ENCODE measurements at regions not wholly inside any gene's neighbourhood (a gene's known extent, or its start where the extent isn't known, plus 50 kb on each side); places are given as distances from the start of the nearest gene placed in this dataset.
"Not testable (repeated sequence)": the region's sequence is repeated elsewhere in the genome, so short reads cannot be mapped to it uniquely, and the experiment has no call there.

- in situ Hi-C loops (cut with HindIII; ENCODE audit: low pct_ligation_motif_present, low pct_unique_long_range_greater_than_20kb, low sequenced_read_pairs): no loop called here
- DNase-seq: no peak
These were observed 1470.8 kb upstream of the ADGRL3 start for GRCh38 chr4:59729321-59729720.

GRCh38 chr4:59748433-59748832 is 1451.7 kb upstream of the ADGRL3 start:
- in situ Hi-C loops (cut with HindIII; ENCODE audit: low pct_ligation_motif_present, low pct_unique_long_range_greater_than_20kb, low sequenced_read_pairs): no loop called here
- DNase-seq: no peak

- no peak for DNase-seq
- in situ Hi-C loops (cut with HindIII; ENCODE audit: low pct_ligation_motif_present, low pct_unique_long_range_greater_than_20kb, low sequenced_read_pairs): no loop called here
These were observed 1440.9 kb upstream of the ADGRL3 start for GRCh38 chr4:59759082-59759825.

GRCh38 chr4:59762344-59762743 is 1437.8 kb upstream of the ADGRL3 start:
- in situ Hi-C loops (cut with HindIII; ENCODE audit: low pct_ligation_motif_present, low pct_unique_long_range_greater_than_20kb, low sequenced_read_pairs): no loop called here
- no peak for DNase-seq

GRCh38 chr4:59770601-59771264 is 1429.4 kb upstream of the ADGRL3 start:
- DNase-seq: no peak
- in situ Hi-C loops (cut with HindIII; ENCODE audit: low pct_ligation_motif_present, low pct_unique_long_range_greater_than_20kb, low sequenced_read_pairs): no loop called here

DNA sequence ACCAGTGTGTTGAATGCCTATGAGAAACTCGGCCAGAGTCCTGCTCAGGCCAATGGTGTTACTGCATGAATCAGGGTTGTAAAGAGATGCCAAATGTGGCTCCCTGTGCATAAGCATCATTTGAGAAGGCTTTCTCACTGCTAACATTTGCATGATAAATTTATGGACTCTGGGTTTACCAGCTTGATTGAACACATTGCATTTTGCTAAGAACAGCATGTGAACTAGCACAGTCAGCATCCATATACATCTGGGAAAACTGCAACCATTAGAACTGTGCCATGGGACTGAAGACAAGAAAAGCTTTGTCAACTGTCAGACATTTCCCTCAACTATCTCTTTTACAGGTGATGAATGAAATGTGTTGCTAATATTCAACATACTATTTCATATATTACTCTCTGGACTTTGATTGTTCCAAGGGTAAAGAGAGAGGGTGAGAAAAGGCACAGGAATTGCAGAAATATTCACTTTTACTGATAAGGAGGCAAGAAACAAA is 1427.4 kb upstream of the ADGRL3 start:
- in situ Hi-C loops (cut with HindIII; ENCODE audit: low pct_ligation_motif_present, low pct_unique_long_range_greater_than_20kb, low sequenced_read_pairs): no loop called here
- no peak for DNase-seq

DNA sequence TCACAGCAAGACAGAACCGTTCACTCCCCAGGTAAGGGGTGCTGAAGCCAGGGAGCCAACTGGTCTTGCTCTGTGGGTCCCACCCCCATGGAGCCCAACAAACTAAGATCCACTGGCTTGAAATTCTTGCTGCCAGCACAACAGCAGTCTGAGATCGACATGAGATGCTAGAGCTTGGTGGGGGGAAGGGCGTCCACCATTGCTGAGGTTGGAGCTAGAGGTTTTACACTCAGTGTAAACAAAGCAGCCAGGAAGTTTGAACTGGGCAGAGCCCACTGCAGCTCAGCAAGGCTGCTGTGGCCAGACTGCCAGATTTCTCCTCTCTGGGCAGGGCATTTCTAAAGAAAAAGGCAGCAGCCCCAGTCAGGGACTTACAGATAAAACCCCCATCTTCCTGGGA is 1419.9 kb upstream of the ADGRL3 start:
- DNase-seq; in situ Hi-C loops (cut with HindIII; ENCODE audit: low pct_ligation_motif_present, low pct_unique_long_range_greater_than_20kb, low sequenced_read_pairs): not testable (repeated sequence)

- no peak for DNase-seq
- in situ Hi-C loops (cut with HindIII; ENCODE audit: low pct_ligation_motif_present, low pct_unique_long_range_greater_than_20kb, low sequenced_read_pairs): no loop called here
These were observed 1395.0 kb upstream of the ADGRL3 start for GRCh38 chr4:59805176-59805575.

GRCh38 chr4:59814402-59815010 is 1385.6 kb upstream of the ADGRL3 start:
- in situ Hi-C loops (cut with HindIII; ENCODE audit: low pct_ligation_motif_present, low pct_unique_long_range_greater_than_20kb, low sequenced_read_pairs): no loop called here
- DNase-seq: no peak

GRCh38 chr4:59818656-59819055 is 1381.5 kb upstream of the ADGRL3 start:
- DNase-seq: peak; percentile 60
- in situ Hi-C loops (cut with HindIII; ENCODE audit: low pct_ligation_motif_present, low pct_unique_long_range_greater_than_20kb, low sequenced_read_pairs): no loop called here

DNA sequence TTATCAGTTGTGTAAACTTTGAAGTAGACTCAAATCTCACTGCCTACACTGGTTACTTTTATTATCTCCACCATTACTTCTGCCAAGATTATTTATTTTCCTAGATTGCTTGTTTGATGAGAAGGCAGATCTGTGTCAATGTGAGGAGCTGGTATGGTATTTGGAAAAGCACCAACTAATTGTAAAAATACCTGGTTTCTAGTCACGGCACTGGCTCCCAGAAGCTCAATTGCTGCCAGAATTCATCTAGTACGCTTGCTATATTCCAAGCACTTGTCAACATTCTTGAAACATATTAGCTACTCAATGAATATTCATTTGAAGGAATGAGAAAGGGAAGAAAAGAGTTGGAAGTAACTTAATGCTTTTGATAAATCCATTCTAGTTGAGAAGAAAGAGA is 1376.8 kb upstream of the ADGRL3 start:
- in situ Hi-C loops (cut with HindIII; ENCODE audit: low pct_ligation_motif_present, low pct_unique_long_range_greater_than_20kb, low sequenced_read_pairs): no loop called here
- DNase-seq: no peak

- no peak for DNase-seq
- in situ Hi-C loops (cut with HindIII; ENCODE audit: low pct_ligation_motif_present, low pct_unique_long_range_greater_than_20kb, low sequenced_read_pairs): no loop called here
These were observed 1375.0 kb upstream of the ADGRL3 start for GRCh38 chr4:59825104-59825503.

- DNase-seq: no peak
- in situ Hi-C loops (cut with HindIII; ENCODE audit: low pct_ligation_motif_present, low pct_unique_long_range_greater_than_20kb, low sequenced_read_pairs): no loop called here
These were observed 1368.4 kb upstream of the ADGRL3 start for GRCh38 chr4:59831746-59832145.

DNA sequence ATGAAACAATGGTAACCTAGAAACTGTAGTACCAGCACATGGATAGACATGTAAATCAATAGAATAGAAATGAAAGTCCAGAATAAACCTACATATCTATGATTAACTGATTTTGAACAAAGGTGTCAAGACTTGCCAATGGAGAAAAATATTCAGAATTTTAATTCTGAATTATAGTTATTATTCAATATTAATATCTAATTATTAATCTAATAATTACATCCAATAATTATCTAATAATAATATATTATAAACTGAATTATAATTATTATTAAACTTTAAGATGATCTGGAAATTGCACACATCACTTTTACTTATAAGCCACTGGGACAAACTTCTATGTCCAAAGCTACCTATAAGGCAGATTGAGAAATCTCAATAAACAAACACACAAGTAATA is 1365.2 kb upstream of the ADGRL3 start:
- in situ Hi-C loops (cut with HindIII; ENCODE audit: low pct_ligation_motif_present, low pct_unique_long_range_greater_than_20kb, low sequenced_read_pairs): no loop called here
- no peak for DNase-seq

GRCh38 chr4:59837751-59838150 is 1362.4 kb upstream of the ADGRL3 start:
- in situ Hi-C loops (cut with HindIII; ENCODE audit: low pct_ligation_motif_present, low pct_unique_long_range_greater_than_20kb, low sequenced_read_pairs): no loop called here
- DNase-seq: no peak

- in situ Hi-C loops (cut with HindIII; ENCODE audit: low pct_ligation_motif_present, low pct_unique_long_range_greater_than_20kb, low sequenced_read_pairs): no loop called here
- DNase-seq: no peak
These were observed 1361.9 kb upstream of the ADGRL3 start for GRCh38 chr4:59838236-59838635.

GRCh38 chr4:59841698-59842097 is 1358.4 kb upstream of the ADGRL3 start:
- DNase-seq: no peak
- in situ Hi-C loops (cut with HindIII; ENCODE audit: low pct_ligation_motif_present, low pct_unique_long_range_greater_than_20kb, low sequenced_read_pairs): no loop called here

DNA sequence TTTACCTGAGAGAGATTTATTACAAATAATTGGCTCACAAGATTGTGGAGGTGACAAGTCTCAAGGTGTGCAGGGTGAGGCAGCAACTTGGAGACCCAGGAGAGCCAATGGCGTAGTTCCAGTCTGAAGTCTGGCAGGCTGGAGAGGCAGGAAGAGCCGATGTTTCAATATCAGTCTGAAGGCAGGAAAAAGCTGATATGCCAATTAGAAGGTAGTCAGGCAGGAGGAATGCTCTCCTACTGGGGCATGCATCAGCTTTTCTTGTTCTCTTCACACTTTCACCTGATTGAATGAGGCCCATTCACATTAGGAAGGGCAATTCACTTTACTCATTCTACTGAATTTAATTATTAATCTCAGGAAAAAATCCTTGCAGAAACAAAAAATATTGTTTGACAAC is 1351.7 kb upstream of the ADGRL3 start:
- in situ Hi-C loops (cut with HindIII; ENCODE audit: low pct_ligation_motif_present, low pct_unique_long_range_greater_than_20kb, low sequenced_read_pairs): no loop called here
- DNase-seq: no peak

DNA sequence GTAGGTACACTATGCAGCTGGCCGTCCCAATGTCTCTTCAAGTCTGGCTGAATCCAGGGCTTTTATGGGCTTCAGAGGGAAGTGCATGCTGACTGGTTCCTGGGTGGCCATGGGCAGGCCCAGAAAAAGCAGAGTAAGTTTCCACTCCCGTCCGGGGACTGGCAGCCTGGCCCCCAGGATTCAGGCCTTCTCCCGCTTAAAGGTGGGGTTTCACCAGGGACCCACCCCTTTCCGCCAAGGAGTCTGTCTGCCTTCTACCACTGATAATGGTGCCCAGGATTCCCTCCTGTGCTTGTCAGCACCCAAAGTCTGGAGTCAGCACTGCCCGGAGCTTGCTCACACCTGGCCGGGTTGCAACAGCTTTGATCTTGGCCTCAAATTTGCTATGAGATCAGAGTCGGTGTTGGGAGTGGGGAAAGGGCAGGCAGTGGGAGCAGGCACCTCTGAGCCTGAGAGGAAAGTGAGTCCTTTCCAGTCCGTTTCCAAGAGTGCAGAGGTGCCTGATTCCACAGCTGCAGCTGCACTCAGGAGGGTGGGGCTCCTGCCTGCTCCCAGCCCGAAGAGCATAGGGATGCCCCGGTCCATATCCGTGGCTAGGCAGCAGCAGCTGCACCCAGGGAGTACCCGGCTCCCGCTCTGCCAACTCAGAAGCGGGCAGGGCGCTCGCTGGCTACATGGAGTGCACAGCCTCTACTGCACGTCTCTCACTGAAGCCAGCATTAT is 1344.3 kb upstream of the ADGRL3 start:
- DNase-seq: no peak
- in situ Hi-C loops (cut with HindIII; ENCODE audit: low pct_ligation_motif_present, low pct_unique_long_range_greater_than_20kb, low sequenced_read_pairs): no loop called here

All from ACHN (cell line).